Heart left ventricle (tissue), 13 donors: ENCODE measurements at regions not wholly inside any gene's neighbourhood (a gene's known extent, or its start where the extent isn't known, plus 50 kb on each side); places are given as distances from the start of the nearest gene placed in this dataset.

Experiments used
- CTCF ChIP-seq, 12 donors: fragments of 200-600 bp; sonication (generic) in 4 of 12; IDR thresholded peaks; one replicate each; pipeline versions ENCODE4 v1.5.0 to v1.8.0; 2018 to 2022; ENCODE audit warnings: antibody characterized with exemption in 12 of 12, mild to moderate bottlenecking in 5 of 12
- POLR2A ChIP-seq, 2 donors: fragments of 450-650 bp; IDR thresholded peaks; one replicate each; pipeline ENCODE4 v1.6.1; 2017; ENCODE audit warnings: antibody characterized with exemption in 2 of 2, mild to moderate bottlenecking in 2 of 2, moderate library complexity in 2 of 2
- donor health status: ischemic (EF 13 %, LVEDD 7.1; RV severe dilation, severe dysfunction).
- donor health status: DM: no; HTN: yes; CAD: no.
- donor health status: DM: no; HTN: no; CAD: no.
- donor health status: ischemic (EF 25% LVEDD 6.9; RV normal size, moderate dysfunction).
- donor health status: ischemic (EF 25% LVEDD 5.7; RV mildly dilated, moderate dysfunction).
- donor health status: ischemic (EF 35%, LVEDD 5.7; RV mildly dilated, moderate dysfunction).
- donor health status: nonischemic (EF 11% LVEDD 7.7; RV severe dilation, severe dysfunction).
- donor health status: DM: yes; HTN: yes; CAD: no.
- donor health status: PGD.
- donor health status: ischemic (EF 29% LVEDD 5.4; RV normal size, mild dysfunction).
- donor health status: nonischemic (EF 23%, LVEDD 6.1; RV moderate dilation, normal function).

DNA sequence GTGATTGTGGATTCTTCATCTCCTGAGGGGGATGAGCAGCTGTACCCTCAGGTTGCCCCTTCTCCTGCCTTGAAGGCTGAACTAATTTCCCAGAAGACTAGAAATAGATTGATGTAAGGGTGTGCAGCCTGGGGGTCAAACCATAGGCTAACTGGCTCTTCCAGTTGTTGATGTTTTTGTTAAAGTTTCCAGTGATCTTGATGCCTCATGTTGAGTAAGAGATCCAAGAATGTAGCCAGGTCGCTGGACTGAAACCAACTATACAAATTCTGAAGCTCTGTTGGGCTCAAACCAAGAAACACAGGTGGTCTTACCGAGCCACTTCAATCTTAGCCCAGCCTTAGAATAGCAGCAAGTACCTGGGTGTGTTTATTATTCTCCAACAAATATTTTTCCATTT, 391.8 kb downstream of the KLF5 start:
- TF ChIP-seq POLR2A (IDR thresholded peaks at IDR 0.05) (no peak), CTCF (IDR thresholded peaks at IDR 0.05) (no peak)
